ENCODE measurements at regions not wholly inside any gene's neighbourhood (a gene's known extent, or its start where the extent isn't known, plus 50 kb on each side); places are given as distances from the start of the nearest gene placed in this dataset.
A peak's percentile ranks its signal among the peaks of the same experiment; 100 is the strongest.

GRCh38 chr9:126556560-126557250 lies 57.0 kb upstream of the LMX1B start:
- DNase-seq, result no peak

- peak; percentile 68 for DNase-seq
Measured at GRCh38 chr9:126558051-126558665, 55.6 kb upstream of the LMX1B start.

- no peak for DNase-seq
Measured at GRCh38 chr9:126559296-126559695, 54.4 kb upstream of the LMX1B start.

GRCh38 chr9:126561582-126561981 lies 52.1 kb upstream of the LMX1B start:
- no peak for DNase-seq

- DNase-seq, result no peak
Measured at GRCh38 chr9:126563556-126563955, 50.2 kb upstream of the LMX1B start.
